A549 (cell line): ENCODE measurements at regions not wholly inside any gene's neighbourhood (a gene's known extent, or its start where the extent isn't known, plus 50 kb on each side); places are given as distances from the start of the nearest gene placed in this dataset.

Source experiments
- ATAC-seq, 2 experiments: fragments of 200-7000 bp in 1 of 2; fragments of >200 bp in 1 of 2; cut with Nextera tagmentation in 1 of 2; cut with Tn5 transposase in 1 of 2; 3 replicates each; pipeline versions ENCODE4 v1.8.0 to v1.9.1; 2018 to 2020; ENCODE audit warnings: mild to moderate bottlenecking in 1 of 2, moderate library complexity in 1 of 2
- CTCF ChIA-PET: fragments of 300-600 bp; sonication (Branson Sonifier 250); formaldehyde crosslinking; extraction: SDS; loops from one replicate; lab custom pipeline; 2021; ENCODE audit warnings: antibody characterized with exemption, inconsistent platforms; lab: Yijun Ruan, JAX
- POLR2A ChIA-PET: fragments of 350-600 bp; formaldehyde crosslinking; extraction: SDS; loops from one replicate; lab custom pipeline; 2021; ENCODE audit warnings: antibody characterized with exemption, inconsistent platforms; lab: Yijun Ruan, JAX
- DNase-seq, 2 experiments: peaks; one replicate each; pipeline versions ENCODE4 v3.0.0 to v3.0.0-alpha.2; 2011 to 2016; ENCODE audit warnings: low read depth in 1 of 2, low spot score in 1 of 2
- FAIRE-seq: peaks from 2 replicates; lab custom pipeline; 2011; peaks lifted over from hg19 to GRCh38; lab: Jason Lieb, UNC
- H3K27ac ChIP-seq, 2 experiments: fragments of >200 bp; sonication (Bioruptor Twin); formaldehyde crosslinking; 3 replicates each; pipeline ENCODE4 v1.5.1; 2016 to 2017
- H3K4me1 ChIP-seq: fragments of >200 bp; sonication (Bioruptor Twin); formaldehyde crosslinking; 3 replicates; pipeline ENCODE4 v1.6.1; 2016
- H3K4me2 ChIP-seq: fragments of >200 bp; sonication (Bioruptor Twin); formaldehyde crosslinking; 3 replicates; pipeline ENCODE4 v1.6.1; 2016
- H3K4me3 ChIP-seq: fragments of >200 bp; sonication (Bioruptor Twin); formaldehyde crosslinking; 3 replicates; pipeline ENCODE4 v1.5.1; 2016
- H3K9me3 ChIP-seq: fragments of >200 bp; sonication (Bioruptor Twin); formaldehyde crosslinking; 3 replicates; pipeline ENCODE4 v1.6.1; 2016
- ATOH8 ChIP-seq: fragments of 250-450 bp; sonication (Bioruptor Pico); IDR thresholded peaks from 2 replicates; pipeline ENCODE4 v1.5.0; 2020; ENCODE audit warnings: low read depth, mild to moderate bottlenecking, moderate library complexity
- BHLHE40 ChIP-seq: IDR thresholded peaks from 2 replicates; pipeline ENCODE4 v1.6.1; 2012; ENCODE audit warnings: low read depth, low read length, inconsistent platforms
- CBX2 ChIP-seq: fragments of 200-600 bp; sonication (generic); IDR thresholded peaks from 2 replicates; pipeline ENCODE4 v1.6.1; 2016; ENCODE audit warnings: low read depth, mild to moderate bottlenecking, borderline replicate concordance
- CBX8 ChIP-seq: fragments of 200-600 bp; sonication (generic); IDR thresholded peaks from 2 replicates; pipeline ENCODE4 v1.6.1; 2016
- CHD2 ChIP-seq: fragments of 150-350 bp; IDR thresholded peaks from 2 replicates; pipeline ENCODE4 v1.6.1; 2014; ENCODE audit warnings: low read length; ENCODE audit not compliant: partially characterized antibody
- CHD4 ChIP-seq: fragments of 200-600 bp; sonication (generic); IDR thresholded peaks from 2 replicates; pipeline ENCODE4 v1.6.1; 2016; ENCODE audit warnings: antibody characterized with exemption, mild to moderate bottlenecking, borderline replicate concordance
- CTCF ChIP-seq: fragments of >200 bp; sonication (Bioruptor Twin); formaldehyde crosslinking; IDR thresholded peaks from 3 replicates; pipeline ENCODE4 v1.5.1; 2016
- EHF ChIP-seq: fragments of 250-450 bp; sonication (Bioruptor Pico); IDR thresholded peaks from 2 replicates; pipeline ENCODE4 v1.5.0; 2020; ENCODE audit warnings: mild to moderate bottlenecking
- ESRRA ChIP-seq: fragments of 150-350 bp; IDR thresholded peaks from 2 replicates; pipeline ENCODE4 v1.6.1; 2014; ENCODE audit warnings: mild to moderate bottlenecking, low read length, borderline replicate concordance
- FOXS1 ChIP-seq: fragments of 250-450 bp; sonication (Bioruptor Pico); IDR thresholded peaks from 2 replicates; pipeline ENCODE4 v1.5.0; 2020; ENCODE audit warnings: mild to moderate bottlenecking, moderate library complexity
- HES2 ChIP-seq: fragments of >200 bp; sonication (Bioruptor Twin); formaldehyde crosslinking; IDR thresholded peaks from 2 replicates; pipeline ENCODE4 v1.6.1; 2016
- HOXA7 ChIP-seq: fragments of 250-450 bp; sonication (Bioruptor Pico); IDR thresholded peaks from 2 replicates; pipeline ENCODE4 v1.5.0; 2020; ENCODE audit warnings: mild to moderate bottlenecking, moderate library complexity
- HOXB13 ChIP-seq: fragments of 250-450 bp; sonication (Bioruptor Pico); IDR thresholded peaks from 2 replicates; pipeline ENCODE4 v1.5.0; 2020; ENCODE audit warnings: low read depth, mild to moderate bottlenecking, moderate library complexity
- JUNB ChIP-seq: fragments of >200 bp; sonication (Bioruptor Twin); formaldehyde crosslinking; IDR thresholded peaks from 2 replicates; pipeline ENCODE4 v1.6.1; 2016
- MAZ ChIP-seq: fragments of 150-350 bp; IDR thresholded peaks from 2 replicates; pipeline ENCODE4 v1.6.1; 2014; ENCODE audit warnings: antibody characterized with exemption, low read depth, low read length, borderline replicate concordance
- NFE2L2 ChIP-seq: fragments of 150-350 bp; conservative IDR thresholded peaks from 2 replicates; pipeline ENCODE4 v1.6.1; 2014; ENCODE audit warnings: low read length
- NPAS2 ChIP-seq: fragments of 250-450 bp; sonication (Bioruptor Pico); IDR thresholded peaks from 2 replicates; pipeline ENCODE4 v1.8.0; 2022; ENCODE audit warnings: mild to moderate bottlenecking, moderate library complexity, borderline replicate concordance
- PHF8 ChIP-seq: fragments of 200-600 bp; sonication (generic); IDR thresholded peaks from 2 replicates; pipeline ENCODE4 v1.6.1; 2016; ENCODE audit warnings: low read depth, mild to moderate bottlenecking, antibody characterized with exemption, moderate library complexity, borderline replicate concordance
- RNF2 ChIP-seq: fragments of 200-600 bp; sonication (generic); IDR thresholded peaks from 2 replicates; pipeline ENCODE4 v1.6.1; 2016; ENCODE audit warnings: low read depth, mild to moderate bottlenecking, antibody characterized with exemption, moderate library complexity, borderline replicate concordance
- SMC3 ChIP-seq: fragments of >200 bp; sonication (Bioruptor Twin); formaldehyde crosslinking; IDR thresholded peaks from 3 replicates; pipeline ENCODE4 v1.6.1; 2018; ENCODE audit warnings: inconsistent platforms
- TFCP2L1 ChIP-seq: fragments of 250-450 bp; sonication (Bioruptor Pico); IDR thresholded peaks from 2 replicates; pipeline ENCODE4 v1.5.0; 2021; ENCODE audit warnings: mild to moderate bottlenecking
- ZC3H11A ChIP-seq: fragments of 450-650 bp; IDR thresholded peaks from 2 replicates; pipeline ENCODE4 v1.6.1; 2014; ENCODE audit warnings: antibody characterized with exemption, mild to moderate bottlenecking
- ZNF302 ChIP-seq: fragments of 250-450 bp; sonication (Bioruptor Pico); IDR thresholded peaks from 2 replicates; pipeline ENCODE4 v1.9.0; 2021; ENCODE audit warnings: inconsistent platforms, mild to moderate bottlenecking, moderate library complexity
- WGBS: methylation state at CpG from one replicate; pipeline ENCODE4 v1.1.6; 2017; ENCODE audit errors: missing lambda C conversion rate; 5-methylcytosine and 5-hydroxymethylcytosine counted together
- TF ChIP-seq, protein P1 (sequence below): IDR thresholded peaks from 2 replicates; pipeline ENCODE4 v1.6.1; 2012; ENCODE audit warnings: low read depth, borderline replicate concordance
- TF ChIP-seq, protein P2 (sequence below): IDR thresholded peaks from 2 replicates; pipeline ENCODE4 v1.6.1; 2012

- no peak for ATAC-seq
Measured at GRCh38 chr3:178238179-178238578, 298.1 kb upstream of the KCNMB2 start.

DNA sequence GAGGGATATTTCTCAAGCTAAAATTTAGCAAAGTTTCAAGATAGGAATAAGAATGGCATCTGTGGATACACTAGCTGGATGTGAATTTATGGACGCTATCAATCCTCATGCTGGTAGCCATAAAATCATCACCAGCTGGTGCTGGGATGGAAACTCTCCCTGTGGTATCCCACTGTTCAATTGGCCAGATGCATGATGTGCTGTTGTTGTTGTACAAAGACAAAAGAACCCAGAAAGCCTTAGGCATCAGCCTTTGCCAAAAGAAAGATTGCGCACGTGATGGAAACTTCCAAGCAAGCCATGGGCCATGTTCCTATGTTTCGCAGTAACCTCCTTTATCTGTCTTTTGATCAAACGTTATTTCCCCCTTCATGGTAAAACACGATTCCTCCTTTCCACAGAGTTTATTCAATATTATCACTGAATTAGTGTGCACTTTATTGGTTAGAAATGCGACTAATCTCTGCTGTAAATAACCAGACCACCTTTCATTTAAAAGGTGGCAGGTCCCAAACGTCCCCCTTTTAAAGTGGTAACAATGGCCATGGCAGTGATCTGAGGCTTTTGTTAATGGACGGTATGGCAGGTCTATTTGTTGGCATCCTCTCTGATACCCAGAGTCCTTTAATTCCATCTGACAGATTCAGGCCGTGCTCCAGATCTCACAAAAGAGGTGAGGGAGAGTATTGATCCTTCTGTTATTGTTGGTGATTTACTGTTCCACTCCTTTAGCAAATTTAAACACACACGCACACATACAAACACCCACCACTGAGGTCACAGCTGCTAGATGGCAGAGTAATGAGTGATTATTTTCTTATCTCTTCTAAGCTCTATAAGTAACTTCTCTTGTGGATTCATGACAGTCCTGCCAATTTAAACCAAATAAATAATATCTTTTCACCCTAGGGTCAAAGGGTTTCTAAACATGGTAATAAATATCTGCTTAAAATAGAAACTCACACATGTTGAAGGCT, 291.2 kb upstream of the KCNMB2 start:
- WGBS, result 68% methylated on average over 11 of the region's 11 CpGs
- POLR2A ChIA-PET, result no interaction called here
- Histone ChIP-seq H3K27ac (no peak overlapping the region), H3K9me3 (no peaks in the 10 kb centered on the region)
- DNase-seq, result no peak
- FAIRE-seq, result no peak
- CTCF ChIA-PET, result no interaction called here
- no peak for ATAC-seq
- TF ChIP-seq MAZ (no peak), TFCP2L1 (CRISPR knock-in tag) (no peak), JUNB (no peak), HOXA7 (no peak), CBX2 (no peak), NPAS2 (CRISPR knock-in tag) (no peak), EHF (no peak), CHD2 (no peak), ZNF302 (CRISPR knock-in tag) (no peak), NFE2L2 (no peak), FOXS1 (CRISPR knock-in tag) (no peak), SMC3 (no peak), HES2 (no peak), CHD4 (no peak)
- TF ChIP-seq, protein P1, sequence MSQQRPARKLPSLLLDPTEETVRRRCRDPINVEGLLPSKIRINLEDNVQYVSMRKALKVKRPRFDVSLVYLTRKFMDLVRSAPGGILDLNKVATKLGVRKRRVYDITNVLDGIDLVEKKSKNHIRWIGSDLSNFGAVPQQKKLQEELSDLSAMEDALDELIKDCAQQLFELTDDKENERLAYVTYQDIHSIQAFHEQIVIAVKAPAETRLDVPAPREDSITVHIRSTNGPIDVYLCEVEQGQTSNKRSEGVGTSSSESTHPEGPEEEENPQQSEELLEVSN, result no peak
- TF ChIP-seq, all 56 proteins: peak for 0
- Histone ChIP-seq H3K4me2 (no peak overlapping the region), H3K4me3 (no peak overlapping the region), H3K4me1 (no peaks in the 10 kb centered on the region)

More at GRCh38 chr3:178238179-178238578, 298.1 kb upstream of the KCNMB2 start:
- Histone ChIP-seq H3K4me2 (no peak overlapping the region), H3K4me3 (no peak overlapping the region), H3K9me3 (no peaks in the 10 kb centered on the region), H3K4me1 (0 out of 3 replicates have a peak, but pooled peaks cover 6% of the 10 kb centered on the region), H3K27ac (no peak overlapping the region)
- no peak for DNase-seq
- ChIA-PET POLR2A (no interaction called here), CTCF (no interaction called here)
- FAIRE-seq, result no peak
- TF ChIP-seq HES2 (no peak), HOXB13 (CRISPR knock-in tag) (no peak), ESRRA (no peak), CBX8 (no peak)

GRCh38 chr3:178246004-178246403, 290.2 kb upstream of the KCNMB2 start:
- FAIRE-seq (no peak), DNase-seq (no peak), ATAC-seq (no peak)
- Histone ChIP-seq H3K4me2 (no peak overlapping the region), H3K4me1 (no peaks in the 10 kb centered on the region), H3K4me3 (no peak overlapping the region), H3K27ac (no peak overlapping the region), H3K9me3 (no peaks in the 10 kb centered on the region)
- ChIA-PET POLR2A (no interaction called here), CTCF (no interaction called here)
- WGBS, result 56% methylated on average over 3 of the region's 3 CpGs
- TF ChIP-seq BHLHE40 (no peak), TFCP2L1 (CRISPR knock-in tag) (no peak), SMC3 (no peak), NFE2L2 (no peak)

- Histone ChIP-seq H3K27ac (no peak overlapping the region), H3K4me2 (no peak overlapping the region), H3K9me3 (no peaks in the 10 kb centered on the region), H3K4me1 (no peaks in the 10 kb centered on the region), H3K4me3 (no peak overlapping the region)
- ChIA-PET CTCF (no interaction called here), POLR2A (no interaction called here)
- ATAC-seq, result no peak
- no peak for DNase-seq
- WGBS, result 72% methylated on average over 2 of the region's 2 CpGs
- FAIRE-seq, result no peak
- TF ChIP-seq PHF8 (no peak), ESRRA (no peak), HOXA7 (no peak), MAZ (no peak), CTCF (no peak), ATOH8 (no peak), ZC3H11A (no peak), RNF2 (no peak)
- TF ChIP-seq, protein P2, sequence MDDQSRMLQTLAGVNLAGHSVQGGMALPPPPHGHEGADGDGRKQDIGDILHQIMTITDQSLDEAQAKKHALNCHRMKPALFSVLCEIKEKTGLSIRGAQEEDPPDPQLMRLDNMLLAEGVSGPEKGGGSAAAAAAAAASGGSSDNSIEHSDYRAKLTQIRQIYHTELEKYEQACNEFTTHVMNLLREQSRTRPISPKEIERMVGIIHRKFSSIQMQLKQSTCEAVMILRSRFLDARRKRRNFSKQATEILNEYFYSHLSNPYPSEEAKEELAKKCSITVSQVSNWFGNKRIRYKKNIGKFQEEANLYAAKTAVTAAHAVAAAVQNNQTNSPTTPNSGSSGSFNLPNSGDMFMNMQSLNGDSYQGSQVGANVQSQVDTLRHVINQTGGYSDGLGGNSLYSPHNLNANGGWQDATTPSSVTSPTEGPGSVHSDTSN, result no peak
Measured at GRCh38 chr3:178255315-178255714, 280.9 kb upstream of the KCNMB2 start.
